Cardiac fibroblast (primary cell): ENCODE measurements at regions not wholly inside any gene's neighbourhood (a gene's known extent, or its start where the extent isn't known, plus 50 kb on each side); places are given as distances from the start of the nearest gene placed in this dataset.

Source experiments
- DNase-seq, 2 donors: peaks; one replicate each; pipeline versions ENCODE4 v3.0.0 to v3.0.0-alpha.2; 2010; ENCODE audit warnings: low read depth in 2 of 2
- H3K4me3 ChIP-seq, 2 donors: replicated peaks in 1 of 2; 1 replicate in 1 of 2; 2 replicates in 1 of 2; pipeline ENCODE4 v1.5.1; 2011; ENCODE audit warnings: low read depth in 2 of 2, low read length in 2 of 2, mild to moderate bottlenecking in 2 of 2, moderate library complexity in 1 of 2
- TF ChIP-seq, protein P1 (sequence below): IDR thresholded peaks from one replicate; pipeline ENCODE4 v1.5.1; 2011; ENCODE audit warnings: low read depth, mild to moderate bottlenecking, low read length, inconsistent platforms

DNA sequence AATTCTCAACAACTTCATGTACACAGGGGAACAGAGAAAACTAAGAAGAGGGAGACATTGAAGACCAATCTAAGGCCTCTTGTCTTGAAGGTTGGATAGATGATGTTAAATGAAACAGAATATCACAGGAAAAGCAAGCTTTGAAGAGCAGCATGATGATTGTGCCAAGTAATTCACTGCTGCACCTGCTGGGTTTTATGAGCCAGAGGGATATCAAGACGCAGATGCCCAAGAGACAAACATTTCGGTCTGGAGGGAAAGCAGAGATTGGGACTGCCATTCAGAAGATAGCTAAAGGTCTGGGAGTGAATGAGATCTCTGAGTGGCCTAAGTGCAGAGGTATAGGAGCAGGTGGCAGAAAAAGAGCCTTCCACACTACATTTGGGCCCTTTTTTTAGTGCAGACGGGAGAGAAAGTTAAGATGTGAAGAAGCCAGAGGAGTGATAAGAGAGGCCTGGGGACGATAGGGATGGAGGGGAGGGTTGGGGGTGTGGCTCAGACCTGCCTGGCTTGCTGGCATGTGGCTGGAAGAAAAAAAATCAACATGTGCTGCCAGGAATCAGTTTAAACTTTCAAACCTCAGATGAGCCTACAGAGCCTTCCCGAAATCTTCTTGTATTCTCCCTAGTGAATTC, 200.6 kb downstream of the AEBP2 start:
- H3K4me3 ChIP-seq, result no peak overlapping the region
- TF ChIP-seq, protein P1, sequence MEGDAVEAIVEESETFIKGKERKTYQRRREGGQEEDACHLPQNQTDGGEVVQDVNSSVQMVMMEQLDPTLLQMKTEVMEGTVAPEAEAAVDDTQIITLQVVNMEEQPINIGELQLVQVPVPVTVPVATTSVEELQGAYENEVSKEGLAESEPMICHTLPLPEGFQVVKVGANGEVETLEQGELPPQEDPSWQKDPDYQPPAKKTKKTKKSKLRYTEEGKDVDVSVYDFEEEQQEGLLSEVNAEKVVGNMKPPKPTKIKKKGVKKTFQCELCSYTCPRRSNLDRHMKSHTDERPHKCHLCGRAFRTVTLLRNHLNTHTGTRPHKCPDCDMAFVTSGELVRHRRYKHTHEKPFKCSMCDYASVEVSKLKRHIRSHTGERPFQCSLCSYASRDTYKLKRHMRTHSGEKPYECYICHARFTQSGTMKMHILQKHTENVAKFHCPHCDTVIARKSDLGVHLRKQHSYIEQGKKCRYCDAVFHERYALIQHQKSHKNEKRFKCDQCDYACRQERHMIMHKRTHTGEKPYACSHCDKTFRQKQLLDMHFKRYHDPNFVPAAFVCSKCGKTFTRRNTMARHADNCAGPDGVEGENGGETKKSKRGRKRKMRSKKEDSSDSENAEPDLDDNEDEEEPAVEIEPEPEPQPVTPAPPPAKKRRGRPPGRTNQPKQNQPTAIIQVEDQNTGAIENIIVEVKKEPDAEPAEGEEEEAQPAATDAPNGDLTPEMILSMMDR, result no peak

DNA sequence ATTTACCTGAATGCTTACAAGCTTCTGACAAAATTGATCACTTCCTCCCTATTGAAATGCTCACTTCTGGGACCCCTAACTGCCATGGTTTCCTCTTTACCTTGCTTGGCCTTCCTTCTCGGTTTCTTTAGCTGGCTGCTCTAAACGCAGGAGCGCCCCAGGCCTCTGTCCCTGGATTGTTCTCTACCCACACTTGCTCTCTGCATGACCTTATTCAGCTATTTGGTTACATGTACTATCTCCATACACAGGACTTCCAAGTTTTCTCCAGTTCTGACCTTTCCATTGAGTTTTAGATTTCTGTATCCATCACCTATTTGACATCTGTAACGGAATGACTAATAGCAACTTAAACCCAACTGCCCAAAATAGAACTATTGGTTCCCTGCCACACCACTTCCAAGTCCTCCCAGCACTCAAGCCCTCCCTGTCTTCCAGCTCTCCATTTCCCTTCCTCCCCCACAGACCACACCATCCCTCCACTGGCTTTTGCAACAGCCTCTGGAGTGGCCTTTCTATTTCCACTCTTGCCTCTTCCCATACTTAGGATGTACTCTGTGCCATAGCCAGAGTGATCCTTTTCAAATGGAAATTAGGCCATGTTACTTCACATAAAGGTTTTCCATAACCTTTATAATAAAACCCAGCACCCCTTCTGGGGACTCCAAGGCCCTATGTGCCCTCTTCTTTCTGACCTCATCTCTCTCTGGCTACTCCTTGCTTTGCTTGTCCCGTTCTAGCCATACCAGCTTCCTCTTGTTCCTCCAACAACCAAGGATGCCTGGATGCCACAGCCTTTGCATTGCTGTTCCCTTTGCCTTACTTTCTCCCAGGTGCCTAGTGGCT, 202.2 kb downstream of the AEBP2 start:
- TF ChIP-seq, protein P1, result no peak
- no peak overlapping the region for H3K4me3 ChIP-seq
- peak in 1 of 2 donors; percentile 70 for DNase-seq

More for the DNA sequence above, 200.6 kb downstream of the AEBP2 start:
- DNase-seq, result no peak

DNA sequence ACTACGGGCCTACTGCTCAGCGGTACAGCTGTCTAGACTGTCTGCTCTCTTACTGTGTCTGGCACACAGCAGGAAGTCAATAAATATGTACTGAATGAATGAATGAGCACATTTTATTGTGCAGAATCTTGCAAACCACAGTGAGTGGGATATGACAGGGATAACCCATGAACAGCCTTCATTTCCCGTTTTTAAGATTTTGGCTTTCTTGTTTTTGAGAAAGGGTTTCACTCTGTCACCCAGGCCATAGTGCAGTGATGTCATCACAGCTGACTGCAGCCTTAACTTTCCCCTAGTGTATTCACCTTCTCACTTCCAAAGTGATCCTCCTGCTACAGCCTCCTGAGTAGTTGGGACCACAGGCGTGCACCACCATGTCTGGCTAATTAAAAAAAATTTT, 203.1 kb downstream of the AEBP2 start:
- DNase-seq, result no peak
- no peak overlapping the region for H3K4me3 ChIP-seq
- TF ChIP-seq, protein P1, result no peak

DNA sequence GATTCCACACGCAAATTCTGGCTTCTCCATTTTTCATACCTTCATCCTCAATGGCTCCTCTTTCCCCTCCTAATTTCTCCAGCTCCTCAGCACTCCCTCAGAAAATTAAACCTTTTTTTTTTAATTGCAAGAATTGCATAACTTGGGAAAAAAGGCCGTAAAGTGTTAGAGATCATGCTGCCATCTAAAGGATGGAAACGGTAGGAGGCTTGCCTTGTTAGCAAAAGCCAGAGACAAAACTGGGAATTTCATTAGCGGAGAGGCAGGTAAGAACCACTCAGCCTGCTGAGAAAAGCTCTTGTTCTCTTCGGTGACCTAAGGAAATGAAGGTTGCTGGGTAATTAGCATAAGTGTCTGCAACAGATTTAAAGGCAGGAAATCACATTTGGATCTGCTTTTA, 204.3 kb downstream of the AEBP2 start:
- peak; percentile 73 to 81 for DNase-seq
- no peak overlapping the region for H3K4me3 ChIP-seq
- TF ChIP-seq, protein P1, result peak; percentile 63

DNA sequence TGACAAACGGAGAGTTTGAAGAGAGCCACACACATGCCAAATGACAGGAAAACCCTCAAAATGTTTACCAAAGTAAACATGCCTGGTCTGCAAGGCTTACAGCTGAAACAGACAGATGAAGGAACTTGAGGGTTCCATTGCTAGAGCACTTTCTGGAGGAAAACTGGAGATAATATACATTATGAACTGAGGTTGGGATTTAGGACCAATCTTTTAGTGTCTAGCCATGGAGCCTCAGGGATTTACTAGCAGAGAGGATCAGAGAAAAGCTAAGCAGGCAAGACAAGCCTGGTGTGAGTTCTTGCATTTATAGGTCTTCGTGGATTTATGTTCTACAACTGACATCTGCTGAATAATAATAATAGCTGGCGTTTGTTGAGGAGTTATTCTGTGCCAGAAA, 205.3 kb downstream of the AEBP2 start:
- no peak for DNase-seq
- TF ChIP-seq, protein P1, result no peak
- H3K4me3 ChIP-seq, result no peak overlapping the region

DNA sequence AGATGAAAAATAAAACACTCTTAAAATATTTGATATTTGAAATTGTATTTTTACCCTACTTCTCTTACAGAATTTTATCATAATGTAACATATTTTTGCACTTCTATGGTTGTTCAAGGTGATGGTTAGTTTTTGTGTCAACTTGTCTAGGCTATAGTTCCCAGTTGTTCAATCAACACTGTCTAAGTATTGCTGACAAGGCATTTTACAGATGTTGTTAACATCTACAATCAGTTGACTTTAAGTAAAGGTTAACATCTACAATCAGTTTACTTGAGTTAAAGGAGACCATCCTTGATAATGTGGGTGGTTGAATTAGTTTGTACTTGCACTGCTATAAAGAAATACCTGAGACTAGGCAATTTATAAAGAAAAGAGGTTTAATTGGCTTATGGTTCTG, 206.5 kb downstream of the AEBP2 start:
- TF ChIP-seq, protein P1, result no peak

More for the DNA sequence above, 206.5 kb downstream of the AEBP2 start:
- DNase-seq, result no peak
- no peak overlapping the region for H3K4me3 ChIP-seq
